IPS-NIHi7 (cell line): ENCODE measurements at regions not wholly inside any gene's neighbourhood (a gene's known extent, or its start where the extent isn't known, plus 50 kb on each side); places are given as distances from the start of the nearest gene placed in this dataset.

ENCODE experiments used
- DNase-seq: peaks from one replicate; pipeline ENCODE4 v3.0.0; 2012; ENCODE audit warnings: mixed read lengths; ENCODE audit errors: extremely low spot score

DNA sequence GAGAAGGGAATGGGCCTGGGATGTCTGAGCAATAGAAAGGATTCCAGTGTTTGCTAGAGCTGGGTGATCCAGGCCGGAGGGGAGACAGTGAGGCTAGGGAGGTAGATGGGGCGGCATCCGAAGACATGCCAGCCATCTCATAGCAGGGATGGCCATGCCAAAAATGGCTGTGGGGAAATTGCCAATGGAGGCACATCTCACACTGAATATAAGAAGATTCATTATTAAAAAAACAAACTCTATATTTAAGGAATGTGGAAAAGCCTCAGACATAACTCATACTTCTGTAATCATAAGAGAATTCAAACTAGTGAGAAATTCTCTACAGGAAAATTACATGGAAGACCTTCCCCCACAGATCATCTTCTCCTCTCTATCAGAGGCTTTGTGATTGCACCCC, 289.2 kb downstream of the FGF9 start:
- no peak for DNase-seq

- DNase-seq, result no peak
Measured at GRCh38 chr13:21964686-21965085, 293.8 kb downstream of the FGF9 start.

DNA sequence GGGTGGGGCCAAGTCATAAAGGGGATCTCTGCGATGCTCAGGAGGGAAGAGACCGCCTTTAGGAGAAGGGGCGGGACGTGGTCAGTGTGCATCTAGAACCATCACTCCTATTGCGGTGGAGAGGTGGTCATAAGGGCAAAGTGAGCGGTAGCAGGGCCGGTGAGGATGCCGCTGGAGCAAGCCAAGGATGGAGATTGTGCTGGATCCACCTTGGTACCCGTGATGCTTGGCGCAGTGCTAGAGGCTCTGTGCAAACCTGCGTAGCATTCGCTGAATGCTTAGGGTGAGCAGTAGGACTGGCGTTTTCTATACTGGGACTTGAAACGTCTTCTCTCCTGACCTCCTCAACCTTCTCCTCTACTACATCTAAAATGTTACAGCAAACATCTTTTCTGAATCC, 294.2 kb downstream of the FGF9 start:
- no peak for DNase-seq

GRCh38 chr13:21966014-21966413, 295.1 kb downstream of the FGF9 start:
- DNase-seq, result no peak

DNA sequence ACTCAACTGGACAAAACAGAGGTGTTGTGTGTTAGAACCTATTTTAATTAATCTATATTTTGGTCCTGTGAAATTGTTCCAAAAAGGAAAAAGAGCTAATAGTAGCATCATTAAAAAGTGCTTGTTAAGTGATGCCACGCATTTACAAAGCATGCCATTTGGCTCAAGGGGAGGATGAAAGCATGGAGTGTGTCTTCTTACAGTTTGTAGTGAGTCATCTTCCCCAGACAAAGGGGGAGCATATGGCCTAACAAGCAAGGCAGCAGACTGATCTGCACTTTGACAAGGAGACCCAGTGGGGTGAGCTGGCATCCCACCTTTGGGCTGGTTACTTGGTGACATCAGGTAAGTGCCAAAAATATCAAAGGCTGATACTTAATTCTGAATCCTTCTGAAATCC, 297.0 kb downstream of the FGF9 start:
- no peak for DNase-seq

- no peak for DNase-seq
Measured at GRCh38 chr13:21970172-21970571, 299.3 kb downstream of the FGF9 start.

DNA sequence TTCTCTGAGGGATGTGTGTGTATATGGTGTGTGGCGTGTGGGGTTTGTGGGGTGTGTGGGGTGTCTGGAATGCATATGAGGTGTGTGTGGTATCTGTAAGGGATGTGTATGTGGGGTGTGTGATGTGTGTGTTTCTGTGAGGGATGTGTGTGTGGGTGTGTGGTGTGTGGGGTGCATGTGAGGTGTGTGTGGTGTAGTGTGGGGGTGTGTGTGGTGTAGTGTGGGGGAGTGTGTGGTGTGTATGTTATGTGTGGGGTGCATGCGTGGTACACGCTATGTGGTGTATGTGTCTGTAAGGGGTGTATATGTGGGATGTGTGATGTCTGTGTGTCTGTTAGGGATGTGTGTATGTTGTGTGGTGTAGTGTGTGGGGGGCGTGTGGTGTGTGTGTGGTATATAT, 300.0 kb downstream of the FGF9 start:
- DNase-seq, result no peak

GRCh38 chr13:21971662-21972621, 301.1 kb downstream of the FGF9 start:
- no peak for DNase-seq

DNA sequence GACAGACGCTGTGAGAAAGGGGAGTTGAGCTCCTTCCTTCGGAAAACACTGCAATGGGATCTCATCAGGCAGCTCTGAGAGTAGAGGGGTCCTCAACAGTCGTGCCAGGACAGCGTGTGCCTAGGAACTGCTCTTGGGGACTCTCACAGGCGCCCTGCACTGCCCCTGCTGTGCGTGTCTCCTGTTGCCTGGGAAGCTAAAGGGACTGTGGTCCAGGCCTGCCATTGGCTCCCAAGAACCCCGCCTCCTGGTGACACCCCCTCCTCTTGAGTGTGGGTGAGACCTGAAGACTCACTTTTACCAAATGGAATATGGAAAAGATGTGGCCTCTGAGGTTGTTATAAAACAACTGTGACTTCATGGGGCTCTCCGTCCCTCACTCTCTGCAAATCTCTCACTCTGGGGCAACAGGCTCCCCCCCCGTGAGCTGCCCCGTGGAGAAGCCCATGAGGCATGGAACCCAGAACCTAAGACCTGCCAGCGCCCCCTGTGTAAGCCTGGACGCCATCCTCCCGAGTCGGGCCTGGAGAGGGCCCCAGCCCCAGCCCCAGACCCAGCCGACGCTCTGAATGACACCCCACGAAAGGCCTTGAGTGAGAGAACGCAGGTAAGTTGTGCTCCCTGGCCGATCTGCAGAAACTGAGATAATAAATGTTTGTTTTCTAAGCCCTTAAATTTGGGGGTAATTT, 302.7 kb downstream of the FGF9 start:
- DNase-seq, result no peak

- DNase-seq, result no peak
Measured at GRCh38 chr13:21974741-21975140, 303.9 kb downstream of the FGF9 start.

DNA sequence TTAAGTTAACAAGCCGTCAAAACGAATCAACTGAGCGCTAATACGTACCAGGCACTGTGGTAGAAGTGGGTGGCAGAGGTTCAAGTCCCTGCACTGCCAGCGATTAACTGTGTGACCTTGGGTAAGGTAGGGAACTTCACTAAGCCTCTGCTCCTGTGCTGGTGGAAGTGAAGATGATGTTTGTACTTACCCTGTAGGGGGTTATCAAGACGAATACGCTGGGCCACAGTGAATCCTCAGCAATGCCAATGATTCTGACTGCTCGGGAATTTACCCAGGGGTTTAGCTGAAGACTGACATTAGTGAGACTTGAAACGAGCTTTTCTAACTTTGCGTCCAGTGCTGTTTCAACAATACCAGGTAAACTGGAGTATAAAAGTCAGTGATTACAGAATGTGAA, 305.3 kb downstream of the FGF9 start:
- no peak for DNase-seq

GRCh38 chr13:21979161-21979806, 308.4 kb downstream of the FGF9 start:
- DNase-seq, result no peak

DNA sequence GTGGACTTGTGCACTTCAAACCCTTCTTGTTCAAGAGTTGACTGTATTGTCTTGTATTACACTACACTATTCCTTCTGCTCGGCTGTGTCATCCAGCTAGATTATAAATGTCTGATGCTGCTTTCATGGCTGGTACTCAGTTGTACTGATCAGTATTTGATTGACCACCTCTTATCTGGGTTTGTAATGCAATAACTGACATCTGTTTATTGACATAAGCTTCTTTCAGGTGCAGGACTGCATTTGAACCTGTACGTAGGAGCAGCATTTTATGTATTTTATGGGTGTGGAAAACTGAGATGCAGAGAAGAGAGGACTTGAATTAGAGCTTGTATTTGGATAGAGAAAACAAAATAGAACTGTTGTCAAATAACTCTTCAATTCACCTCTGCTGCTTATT, 309.2 kb downstream of the FGF9 start:
- no peak for DNase-seq

DNA sequence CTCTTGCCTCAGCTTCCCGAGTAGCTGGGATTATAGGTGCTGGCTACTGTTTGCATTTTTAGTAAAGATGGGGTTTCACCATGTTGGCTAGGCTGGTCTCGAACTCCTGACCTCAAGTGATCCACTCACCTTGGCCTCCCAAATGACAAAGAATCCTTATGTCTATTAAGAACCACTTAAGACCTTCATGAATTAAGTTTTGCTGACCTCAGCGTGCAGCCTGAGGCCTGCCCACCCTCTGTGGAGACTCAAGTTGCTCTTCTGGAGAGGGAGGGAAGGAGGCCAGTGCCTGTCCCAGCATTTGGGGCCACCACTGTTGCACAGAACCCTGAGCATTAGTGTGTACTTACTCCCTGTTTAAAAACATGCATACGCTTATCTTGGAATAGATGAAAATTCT, 313.3 kb downstream of the FGF9 start:
- no peak for DNase-seq

DNA sequence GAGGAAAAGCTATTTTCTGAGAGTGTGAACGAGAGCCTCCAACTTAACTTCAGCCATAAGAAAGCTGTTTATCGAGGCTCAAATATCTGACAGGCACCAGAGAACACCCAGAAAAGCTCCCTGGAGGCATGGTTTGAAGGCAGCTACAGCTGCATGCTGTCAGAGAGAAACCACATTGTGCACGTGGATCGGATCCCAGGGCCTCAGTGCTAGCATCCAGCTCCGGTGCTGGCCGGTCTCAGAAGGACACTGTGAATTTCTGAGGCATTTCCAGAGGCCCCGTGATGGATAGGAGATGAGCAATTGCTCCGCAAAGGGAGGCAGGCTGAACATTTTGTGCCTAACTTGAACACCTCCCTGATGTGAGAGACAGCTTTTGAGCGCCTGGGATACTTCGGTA, 315.7 kb downstream of the FGF9 start:
- DNase-seq, result no peak

DNA sequence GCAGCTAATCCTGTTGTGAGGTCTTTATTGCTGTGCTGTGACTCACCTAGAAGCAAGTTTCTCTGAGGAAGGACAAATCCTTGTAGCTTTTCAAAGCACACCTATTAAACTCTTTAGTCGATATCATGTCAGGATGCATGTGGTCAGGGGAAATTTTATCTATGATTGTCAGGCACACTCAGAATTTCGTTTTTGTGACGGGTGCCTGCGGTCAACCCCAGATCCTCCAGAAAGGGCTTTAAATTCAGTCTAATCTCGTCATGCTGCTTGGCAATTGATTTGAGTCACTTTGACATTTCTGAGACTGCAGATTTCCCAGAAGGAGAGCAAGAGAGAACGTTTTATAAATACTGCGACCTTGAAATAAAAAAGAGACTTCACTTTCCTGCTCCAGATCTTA, 316.9 kb downstream of the FGF9 start:
- DNase-seq, result no peak

DNA sequence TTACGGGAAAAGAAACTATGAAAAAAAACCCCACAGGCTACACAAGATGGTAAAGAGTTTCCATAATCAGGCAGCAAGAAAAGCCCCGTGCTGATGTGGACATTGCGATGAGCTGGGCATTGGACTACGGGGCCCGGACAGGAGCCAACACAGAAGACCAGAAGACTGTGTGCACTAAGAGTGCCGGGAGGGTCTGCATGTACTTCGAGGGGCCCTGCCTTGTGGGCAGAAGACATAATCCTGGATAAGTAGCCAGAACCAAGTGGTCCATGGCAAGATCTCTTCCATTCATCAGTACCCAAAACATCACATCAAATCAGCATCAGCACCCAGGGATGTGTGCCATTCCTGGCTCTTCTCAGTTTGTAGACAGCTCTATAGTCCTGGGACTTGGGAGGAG, 317.8 kb downstream of the FGF9 start:
- DNase-seq, result no peak

DNA sequence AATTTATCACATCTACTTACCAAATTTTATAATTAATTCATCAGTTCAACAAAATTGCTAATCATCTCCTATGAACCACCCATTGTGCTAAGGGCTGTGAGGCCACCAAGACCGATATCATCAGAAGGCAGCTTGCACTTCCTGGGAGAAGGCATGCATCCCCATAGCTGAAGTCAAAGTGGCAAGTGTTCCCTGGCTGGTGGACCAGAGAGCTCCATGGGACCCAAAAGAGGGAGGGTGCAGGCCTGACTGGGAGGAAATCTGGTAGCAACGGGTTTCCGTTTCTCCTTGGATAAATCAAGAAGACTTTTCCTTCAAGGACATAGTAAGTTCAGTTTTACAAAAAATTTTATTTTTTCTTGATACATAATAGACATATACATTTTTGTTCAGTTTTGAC, 325.2 kb downstream of the FGF9 start:
- DNase-seq, result no peak

GRCh38 chr13:21997726-21998125, 326.9 kb downstream of the FGF9 start:
- no peak for DNase-seq

DNA sequence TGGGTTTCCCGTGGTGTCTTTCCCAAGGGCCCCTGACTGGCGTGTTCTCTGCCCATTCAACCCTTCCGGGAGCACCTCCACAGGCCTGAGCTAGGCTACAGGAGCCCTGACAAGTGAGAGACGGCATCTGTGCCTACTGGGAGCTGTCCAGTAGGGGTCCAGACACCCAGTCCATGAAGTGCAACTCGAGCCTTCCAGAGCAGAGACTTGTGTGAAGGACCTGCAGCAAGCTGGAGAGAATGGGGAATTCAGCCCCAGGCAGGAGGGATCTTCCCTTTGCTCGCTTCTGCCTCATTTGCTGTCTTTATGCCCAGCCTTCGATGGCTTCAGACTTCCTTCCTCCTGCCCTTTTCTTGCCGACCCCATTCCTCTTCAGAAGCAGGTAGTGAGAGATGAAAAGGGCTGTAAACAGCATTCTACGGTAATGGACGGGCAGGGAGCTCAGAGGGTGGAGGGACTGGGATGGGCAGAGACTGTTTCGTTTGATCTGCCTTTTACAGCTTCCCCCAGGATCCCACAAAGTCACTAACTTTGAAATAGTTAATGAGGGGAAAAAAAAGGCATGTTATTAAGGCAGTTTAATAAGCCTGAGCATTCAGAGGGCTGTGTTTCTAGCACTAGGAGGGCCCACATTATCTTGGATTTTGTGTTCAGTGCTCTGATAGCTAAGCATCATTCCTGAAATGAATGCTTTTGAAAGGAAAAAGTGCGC, 327.6 kb downstream of the FGF9 start:
- DNase-seq, result peak; percentile 22

DNA sequence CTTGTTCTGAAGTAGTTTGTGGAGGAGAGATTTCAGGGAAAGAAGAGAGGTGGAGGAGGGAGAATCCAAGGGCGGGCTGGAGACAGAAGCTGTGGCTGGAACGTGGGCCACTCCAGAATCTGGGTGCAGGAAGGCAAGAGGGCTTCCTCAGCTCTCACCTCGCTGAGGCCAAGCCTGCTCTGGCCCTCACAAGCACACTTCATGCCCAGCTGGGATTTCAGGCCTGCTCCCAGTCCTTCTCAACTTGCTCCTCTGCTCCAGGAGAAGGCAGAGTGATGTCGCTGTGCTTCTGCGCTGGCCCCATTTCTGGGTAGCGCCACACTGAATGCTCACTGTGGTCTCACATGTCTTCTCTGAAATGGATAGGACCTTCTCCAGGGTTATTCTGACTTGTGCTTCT, 328.8 kb downstream of the FGF9 start:
- DNase-seq, result no peak

- no peak for DNase-seq
Measured at GRCh38 chr13:22000191-22000590, 329.3 kb downstream of the FGF9 start.
